ENCODE measurements at regions not wholly inside any gene's neighbourhood (a gene's known extent, or its start where the extent isn't known, plus 50 kb on each side); places are given as distances from the start of the nearest gene placed in this dataset.

DNA sequence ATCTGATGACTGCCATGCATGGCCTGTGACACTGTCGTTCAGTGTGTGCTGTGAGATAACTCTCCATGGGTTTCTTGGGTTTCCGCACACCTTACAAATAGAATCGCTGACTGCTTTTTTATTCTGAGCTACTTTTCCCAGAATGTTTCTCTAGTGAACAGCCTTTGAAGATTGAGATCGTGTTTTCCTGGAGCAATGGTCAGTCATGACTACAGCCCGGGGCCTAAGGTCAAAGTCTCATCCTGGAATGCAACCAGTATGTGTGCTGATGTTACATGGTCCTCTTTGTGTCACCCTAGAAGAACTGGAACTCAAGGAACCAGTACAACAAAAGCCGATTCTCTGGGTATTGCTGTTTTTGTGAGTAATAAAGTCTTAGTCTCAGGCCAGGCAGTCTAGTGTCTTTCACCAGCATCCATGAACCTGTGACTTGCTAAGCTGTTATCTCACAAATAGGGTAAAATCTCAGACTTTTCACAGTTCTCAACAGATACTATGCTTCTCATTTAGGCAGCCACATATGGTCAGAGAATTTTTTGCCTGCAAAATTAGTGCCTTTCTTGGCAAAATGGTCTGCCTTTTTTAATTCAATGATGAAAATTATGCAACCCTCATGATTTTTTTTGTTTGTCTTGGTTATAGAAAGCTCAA, 124.9 kb upstream of the PIEZO2 start (continued):
- TF ChIP-seq, protein P1, sequence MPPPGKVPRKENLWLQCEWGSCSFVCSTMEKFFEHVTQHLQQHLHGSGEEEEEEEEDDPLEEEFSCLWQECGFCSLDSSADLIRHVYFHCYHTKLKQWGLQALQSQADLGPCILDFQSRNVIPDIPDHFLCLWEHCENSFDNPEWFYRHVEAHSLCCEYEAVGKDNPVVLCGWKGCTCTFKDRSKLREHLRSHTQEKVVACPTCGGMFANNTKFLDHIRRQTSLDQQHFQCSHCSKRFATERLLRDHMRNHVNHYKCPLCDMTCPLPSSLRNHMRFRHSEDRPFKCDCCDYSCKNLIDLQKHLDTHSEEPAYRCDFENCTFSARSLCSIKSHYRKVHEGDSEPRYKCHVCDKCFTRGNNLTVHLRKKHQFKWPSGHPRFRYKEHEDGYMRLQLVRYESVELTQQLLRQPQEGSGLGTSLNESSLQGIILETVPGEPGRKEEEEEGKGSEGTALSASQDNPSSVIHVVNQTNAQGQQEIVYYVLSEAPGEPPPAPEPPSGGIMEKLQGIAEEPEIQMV (CRISPR knock-in tag; IDR thresholded peaks at IDR 0.05; ENCODE audit: low read depth), result no peak
- no peak for TF ChIP-seq SATB2 (CRISPR knock-in tag; IDR thresholded peaks at IDR 0.05)
- TF ChIP-seq MTF1 (CRISPR knock-in tag; IDR thresholded peaks at IDR 0.05), result no peak
- no peak for TF ChIP-seq NR3C1 (CRISPR knock-in tag; IDR thresholded peaks at IDR 0.05)
- no peak for TF ChIP-seq ZFYVE20 (CRISPR knock-in tag; IDR thresholded peaks at IDR 0.05; ENCODE audit: borderline replicate concordance, low read depth)
- TF ChIP-seq DMAP1 (CRISPR knock-in tag; IDR thresholded peaks at IDR 0.05), result 0 out of 2 replicates have a peak, but pooled peaks have one; percentile 28
- no peak for TF ChIP-seq RFX5 (IDR thresholded peaks at IDR 0.05; ENCODE audit: low read depth, low read length)
- TF ChIP-seq, protein P2, sequence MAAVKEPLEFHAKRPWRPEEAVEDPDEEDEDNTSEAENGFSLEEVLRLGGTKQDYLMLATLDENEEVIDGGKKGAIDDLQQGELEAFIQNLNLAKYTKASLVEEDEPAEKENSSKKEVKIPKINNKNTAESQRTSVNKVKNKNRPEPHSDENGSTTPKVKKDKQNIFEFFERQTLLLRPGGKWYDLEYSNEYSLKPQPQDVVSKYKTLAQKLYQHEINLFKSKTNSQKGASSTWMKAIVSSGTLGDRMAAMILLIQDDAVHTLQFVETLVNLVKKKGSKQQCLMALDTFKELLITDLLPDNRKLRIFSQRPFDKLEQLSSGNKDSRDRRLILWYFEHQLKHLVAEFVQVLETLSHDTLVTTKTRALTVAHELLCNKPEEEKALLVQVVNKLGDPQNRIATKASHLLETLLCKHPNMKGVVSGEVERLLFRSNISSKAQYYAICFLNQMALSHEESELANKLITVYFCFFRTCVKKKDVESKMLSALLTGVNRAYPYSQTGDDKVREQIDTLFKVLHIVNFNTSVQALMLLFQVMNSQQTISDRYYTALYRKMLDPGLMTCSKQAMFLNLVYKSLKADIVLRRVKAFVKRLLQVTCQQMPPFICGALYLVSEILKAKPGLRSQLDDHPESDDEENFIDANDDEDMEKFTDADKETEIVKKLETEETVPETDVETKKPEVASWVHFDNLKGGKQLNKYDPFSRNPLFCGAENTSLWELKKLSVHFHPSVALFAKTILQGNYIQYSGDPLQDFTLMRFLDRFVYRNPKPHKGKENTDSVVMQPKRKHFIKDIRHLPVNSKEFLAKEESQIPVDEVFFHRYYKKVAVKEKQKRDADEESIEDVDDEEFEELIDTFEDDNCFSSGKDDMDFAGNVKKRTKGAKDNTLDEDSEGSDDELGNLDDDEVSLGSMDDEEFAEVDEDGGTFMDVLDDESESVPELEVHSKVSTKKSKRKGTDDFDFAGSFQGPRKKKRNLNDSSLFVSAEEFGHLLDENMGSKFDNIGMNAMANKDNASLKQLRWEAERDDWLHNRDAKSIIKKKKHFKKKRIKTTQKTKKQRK (IDR thresholded peaks at IDR 0.05; ENCODE audit: low read length), result no peak
- TF ChIP-seq, protein P3, sequence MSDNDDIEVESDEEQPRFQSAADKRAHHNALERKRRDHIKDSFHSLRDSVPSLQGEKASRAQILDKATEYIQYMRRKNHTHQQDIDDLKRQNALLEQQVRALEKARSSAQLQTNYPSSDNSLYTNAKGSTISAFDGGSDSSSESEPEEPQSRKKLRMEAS (IDR thresholded peaks at IDR 0.05), result peak; percentile 31; the same call in 1 of the 2 replicates
- no peak for TF ChIP-seq GATA4 (IDR thresholded peaks at IDR 0.05; ENCODE audit: borderline replicate concordance, low read depth)
- TF ChIP-seq CENPT (CRISPR knock-in tag; IDR thresholded peaks at IDR 0.05; ENCODE audit: low read depth), result no peak
- TF ChIP-seq ZNF12 (CRISPR knock-in tag; IDR thresholded peaks at IDR 0.05), result peak; percentile 58; the same call in 1 of the 2 replicates
- TF ChIP-seq, protein P4, sequence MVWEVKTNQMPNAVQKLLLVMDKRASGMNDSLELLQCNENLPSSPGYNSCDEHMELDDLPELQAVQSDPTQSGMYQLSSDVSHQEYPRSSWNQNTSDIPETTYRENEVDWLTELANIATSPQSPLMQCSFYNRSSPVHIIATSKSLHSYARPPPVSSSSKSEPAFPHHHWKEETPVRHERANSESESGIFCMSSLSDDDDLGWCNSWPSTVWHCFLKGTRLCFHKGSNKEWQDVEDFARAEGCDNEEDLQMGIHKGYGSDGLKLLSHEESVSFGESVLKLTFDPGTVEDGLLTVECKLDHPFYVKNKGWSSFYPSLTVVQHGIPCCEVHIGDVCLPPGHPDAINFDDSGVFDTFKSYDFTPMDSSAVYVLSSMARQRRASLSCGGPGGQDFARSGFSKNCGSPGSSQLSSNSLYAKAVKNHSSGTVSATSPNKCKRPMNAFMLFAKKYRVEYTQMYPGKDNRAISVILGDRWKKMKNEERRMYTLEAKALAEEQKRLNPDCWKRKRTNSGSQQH (CRISPR knock-in tag; IDR thresholded peaks at IDR 0.05; ENCODE audit: low read depth), result no peak
- TF ChIP-seq ADNP (CRISPR knock-in tag; IDR thresholded peaks at IDR 0.05), result no peak
- peak; percentile 49; the same call in 1 of the 2 replicates for TF ChIP-seq KDM1A (CRISPR knock-in tag; IDR thresholded peaks at IDR 0.05)
- TF ChIP-seq, protein P5, sequence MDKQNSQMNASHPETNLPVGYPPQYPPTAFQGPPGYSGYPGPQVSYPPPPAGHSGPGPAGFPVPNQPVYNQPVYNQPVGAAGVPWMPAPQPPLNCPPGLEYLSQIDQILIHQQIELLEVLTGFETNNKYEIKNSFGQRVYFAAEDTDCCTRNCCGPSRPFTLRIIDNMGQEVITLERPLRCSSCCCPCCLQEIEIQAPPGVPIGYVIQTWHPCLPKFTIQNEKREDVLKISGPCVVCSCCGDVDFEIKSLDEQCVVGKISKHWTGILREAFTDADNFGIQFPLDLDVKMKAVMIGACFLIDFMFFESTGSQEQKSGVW (CRISPR knock-in tag; IDR thresholded peaks at IDR 0.05; ENCODE audit: borderline replicate concordance), result no peak
- TF ChIP-seq CBX5 (CRISPR knock-in tag; IDR thresholded peaks at IDR 0.05; ENCODE audit: borderline replicate concordance), result no peak
- TF ChIP-seq ZNF607 (CRISPR knock-in tag; IDR thresholded peaks at IDR 0.05; ENCODE audit: borderline replicate concordance), result no peak
- no peak for TF ChIP-seq ZNF674 (CRISPR knock-in tag; IDR thresholded peaks at IDR 0.05; ENCODE audit: low read depth)
- no peak for TF ChIP-seq ZNF224 (CRISPR knock-in tag; IDR thresholded peaks at IDR 0.05)
- no peak for TF ChIP-seq CBX2 (IDR thresholded peaks at IDR 0.05; ENCODE audit: low read depth, low read length)
- TF ChIP-seq CBX2 (CRISPR knock-in tag; IDR thresholded peaks at IDR 0.05; ENCODE audit: low read depth), result no peak
- TF ChIP-seq ZFP36L2 (CRISPR knock-in tag; IDR thresholded peaks at IDR 0.05), result no peak
- TF ChIP-seq, protein P6, sequence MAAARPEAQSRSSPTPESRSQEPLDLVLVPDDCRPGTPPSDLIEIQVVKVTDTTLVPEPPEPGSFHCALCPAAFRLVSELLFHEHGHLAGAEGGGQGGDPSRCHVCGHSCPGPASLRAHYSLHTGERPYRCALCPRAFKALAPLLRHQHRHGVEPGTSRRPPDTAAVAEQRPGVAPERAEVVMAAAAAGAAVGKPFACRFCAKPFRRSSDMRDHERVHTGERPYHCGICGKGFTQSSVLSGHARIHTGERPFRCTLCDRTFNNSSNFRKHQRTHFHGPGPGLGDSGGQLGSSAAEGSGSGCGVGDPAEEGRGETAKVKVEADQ (CRISPR knock-in tag; IDR thresholded peaks at IDR 0.05; ENCODE audit: borderline replicate concordance), result no peak
